PFSK-1 (cell line): ENCODE measurements at regions not wholly inside any gene's neighbourhood (a gene's known extent, or its start where the extent isn't known, plus 50 kb on each side); places are given as distances from the start of the nearest gene placed in this dataset.

Experiments used
- POLR2AphosphoS5 ChIP-seq: IDR thresholded peaks from 2 replicates; pipeline ENCODE4 v1.6.1; 2012; ENCODE audit warnings: low read depth, mild to moderate bottlenecking, control low read depth, low read length, moderate library complexity
- TAF1 ChIP-seq: IDR thresholded peaks from 2 replicates; pipeline ENCODE4 v1.6.1; 2012; ENCODE audit warnings: low read length, control low read depth, borderline replicate concordance; ENCODE audit not compliant: insufficient read depth

GRCh38 chr21:35810431-35810970 lies 249.8 kb downstream of the SETD4 start:
- no peak for TF ChIP-seq TAF1
- TF ChIP-seq POLR2AphosphoS5 = no peak
